ENCODE measurements at regions not wholly inside any gene's neighbourhood (a gene's known extent, or its start where the extent isn't known, plus 50 kb on each side); places are given as distances from the start of the nearest gene placed in this dataset.

GRCh38 chr15:53216036-53216435, 425.9 kb upstream of the ONECUT1 start:
- TF ChIP-seq CTCF (IDR thresholded peaks at IDR 0.05; ENCODE audit: insufficient read depth, low read length) (no peak), GABPA (IDR thresholded peaks at IDR 0.05; ENCODE audit: low read depth) (no peak), POLR2AphosphoS5 (IDR thresholded peaks at IDR 0.05; ENCODE audit: low read depth) (no peak)

All from HL-60 (cell line).